ENCODE measurements at regions not wholly inside any gene's neighbourhood (a gene's known extent, or its start where the extent isn't known, plus 50 kb on each side); places are given as distances from the start of the nearest gene placed in this dataset.

DNA sequence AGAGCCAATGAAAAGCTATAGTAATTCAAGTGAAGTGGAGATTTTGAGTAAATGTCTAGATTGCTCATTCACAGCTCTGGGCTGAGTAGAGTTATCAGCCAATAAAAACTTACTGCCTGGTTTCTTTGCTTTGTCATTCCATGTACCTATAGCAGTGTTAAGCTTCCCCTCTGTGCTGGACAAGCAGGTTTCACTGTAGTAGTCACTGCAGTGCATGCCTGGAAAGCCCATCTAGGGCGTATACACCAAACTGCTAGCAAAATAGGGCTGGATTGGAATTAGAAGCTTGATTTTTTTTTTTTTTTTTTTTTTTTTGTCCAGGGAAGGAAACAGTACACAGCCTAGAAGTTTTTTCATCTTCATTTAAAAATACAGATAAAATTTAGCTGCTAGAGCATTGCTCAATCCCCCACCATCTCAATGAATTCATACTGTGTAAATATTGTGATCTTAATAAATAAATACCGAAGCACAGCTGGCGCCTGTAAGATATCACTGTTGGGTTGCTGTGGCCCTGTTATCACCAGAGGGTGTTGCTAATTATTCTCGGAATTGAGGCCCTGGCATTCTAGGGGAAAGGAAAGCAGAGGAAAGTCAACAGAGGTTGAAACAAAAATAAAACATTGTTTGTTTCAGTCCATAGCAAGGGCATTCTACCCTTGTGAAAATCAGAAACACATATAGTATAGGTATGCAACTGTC is 968.5 kb upstream of the GJE1 start:
- peak; percentile 50 for DNase-seq (ENCODE audit: low read depth)

GRCh38 chr6:141163107-141163506 is 969.6 kb upstream of the GJE1 start:
- no peak for DNase-seq (ENCODE audit: low read depth)

DNA sequence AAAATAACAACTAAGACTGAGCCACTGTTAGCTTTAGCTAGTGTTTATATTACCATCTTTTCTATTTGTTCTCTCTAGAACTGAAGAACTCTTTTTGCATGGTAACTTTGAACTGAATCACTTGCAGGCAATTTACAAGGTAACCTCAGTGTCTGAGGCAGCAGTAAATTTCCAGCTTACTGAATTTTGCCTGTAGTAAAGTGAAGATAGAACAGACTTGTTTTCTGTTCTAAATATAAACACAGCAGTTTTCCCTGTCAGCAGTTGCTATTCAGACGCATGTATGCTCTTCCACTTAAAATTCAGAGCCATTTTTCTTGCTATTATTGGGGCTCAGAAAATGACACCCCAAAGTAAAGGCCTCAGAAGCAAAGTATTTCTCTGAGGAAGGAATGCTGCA is 974.0 kb upstream of the GJE1 start:
- no peak for DNase-seq (ENCODE audit: low read depth)

DNA sequence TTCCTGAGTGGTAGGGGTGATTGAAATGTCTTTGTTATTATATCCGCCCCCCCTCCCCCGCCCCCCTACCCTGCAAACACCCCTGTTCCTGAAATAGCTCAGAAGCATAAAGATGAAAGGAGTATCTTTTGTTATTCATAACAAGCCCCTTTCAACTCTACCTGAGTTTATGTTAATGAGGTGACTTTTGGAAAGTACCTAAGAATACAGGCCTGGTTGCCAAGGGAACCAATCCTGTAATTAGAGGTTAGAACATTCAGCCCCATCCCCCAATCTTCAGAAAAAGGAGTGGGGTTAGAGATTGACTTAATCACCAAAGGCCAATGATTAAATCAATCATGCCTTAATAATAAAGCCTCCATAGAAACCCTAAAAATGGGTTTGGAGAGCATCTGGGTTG is 979.2 kb upstream of the GJE1 start:
- DNase-seq (ENCODE audit: low read depth): no peak

DNA sequence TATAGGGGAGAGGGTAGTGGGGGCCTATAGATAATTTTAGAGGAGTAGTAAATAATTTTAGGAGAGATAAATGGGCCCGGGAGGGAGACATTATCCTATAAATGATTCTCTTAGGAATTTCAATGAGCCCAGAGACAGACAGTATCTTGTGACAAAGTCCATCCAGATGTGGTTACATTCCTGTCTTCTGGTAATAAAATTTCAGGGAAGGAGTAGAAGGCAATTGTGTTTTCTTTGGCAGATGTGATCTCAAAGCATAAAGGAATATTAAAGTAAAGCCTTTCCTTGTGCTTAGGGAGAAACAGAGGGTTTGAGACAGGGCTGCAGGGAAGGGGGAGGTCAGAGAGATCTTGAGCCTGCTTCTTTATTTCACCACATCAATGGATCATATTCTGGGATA is 979.8 kb upstream of the GJE1 start:
- DNase-seq (ENCODE audit: low read depth): peak; percentile 25

- no peak for DNase-seq (ENCODE audit: low read depth)
These were observed 980.9 kb upstream of the GJE1 start for GRCh38 chr6:141151710-141152417.

- no peak for DNase-seq (ENCODE audit: low read depth)
These were observed 990.9 kb upstream of the GJE1 start for GRCh38 chr6:141141870-141142269.

- DNase-seq (ENCODE audit: low read depth): no peak
These were observed 991.8 kb upstream of the GJE1 start for GRCh38 chr6:141140905-141141304.

- DNase-seq (ENCODE audit: low read depth): no peak
These were observed 993.3 kb upstream of the GJE1 start for GRCh38 chr6:141139461-141139860.

DNA sequence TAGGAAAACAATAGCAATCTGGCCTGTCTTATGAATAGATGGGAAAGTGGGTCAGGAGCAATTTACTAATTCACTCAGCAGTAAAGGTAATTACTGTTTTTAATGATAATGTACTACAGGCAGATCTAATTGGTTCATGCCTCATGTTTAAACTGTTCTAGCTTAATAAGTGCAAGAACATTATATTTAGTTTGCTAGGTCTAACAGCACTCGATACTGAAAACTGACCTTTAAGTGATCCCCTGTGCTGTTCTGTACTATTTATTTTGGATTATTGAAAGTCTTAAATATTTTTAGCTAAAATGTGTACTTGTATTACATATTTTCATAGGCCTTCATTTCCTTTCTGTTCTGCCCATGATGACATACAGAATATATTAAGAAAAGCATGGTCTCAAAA is 998.0 kb upstream of the GJE1 start:
- DNase-seq (ENCODE audit: low read depth): no peak

GRCh38 chr6:141133836-141134235 is 998.9 kb upstream of the GJE1 start:
- no peak for DNase-seq (ENCODE audit: low read depth)

GRCh38 chr6:141133346-141133745 is 999.4 kb upstream of the GJE1 start:
- DNase-seq (ENCODE audit: low read depth): no peak

DNA sequence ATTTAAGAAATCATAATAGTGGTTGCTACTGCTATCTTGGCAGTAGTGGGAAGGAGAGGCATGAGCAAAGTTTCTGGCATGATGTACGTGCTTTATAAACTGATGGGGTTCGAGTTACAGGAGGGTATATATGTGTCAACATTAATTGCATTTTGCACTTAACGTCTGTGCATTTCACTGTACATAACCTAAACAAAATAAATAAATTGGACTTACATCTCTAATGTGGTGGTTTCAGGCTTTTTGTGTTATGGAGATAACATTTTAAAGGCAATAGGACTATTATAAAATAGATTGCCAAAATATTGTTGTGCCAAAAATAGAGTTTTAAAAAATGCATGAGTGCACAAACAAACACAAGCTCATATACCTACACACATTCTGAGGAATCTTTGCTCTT is 1001.1 kb upstream of the GJE1 start:
- no peak for DNase-seq (ENCODE audit: low read depth)

DNA sequence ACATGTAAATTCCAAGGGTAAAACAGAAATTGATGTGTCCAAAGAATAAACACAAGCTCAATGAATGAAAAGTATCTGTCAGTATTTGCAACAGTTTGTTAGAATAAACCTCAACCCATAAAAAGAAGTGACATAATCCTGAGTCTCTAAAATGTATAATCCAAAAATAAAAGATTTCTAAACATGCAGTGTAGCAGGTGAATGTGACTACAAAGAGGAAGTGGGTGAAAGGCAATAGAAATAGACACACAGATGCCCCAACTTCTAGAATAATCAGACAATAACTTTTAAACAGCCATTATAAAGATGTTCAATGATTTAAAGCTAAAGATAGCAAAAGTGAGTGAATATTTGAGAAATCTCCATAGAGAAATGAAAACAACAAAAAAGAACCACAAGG is 1009.2 kb upstream of the GJE1 start:
- DNase-seq (ENCODE audit: low read depth): no peak

- no peak for DNase-seq (ENCODE audit: low read depth)
These were observed 1009.7 kb upstream of the GJE1 start for GRCh38 chr6:141123049-141123448.

DNA sequence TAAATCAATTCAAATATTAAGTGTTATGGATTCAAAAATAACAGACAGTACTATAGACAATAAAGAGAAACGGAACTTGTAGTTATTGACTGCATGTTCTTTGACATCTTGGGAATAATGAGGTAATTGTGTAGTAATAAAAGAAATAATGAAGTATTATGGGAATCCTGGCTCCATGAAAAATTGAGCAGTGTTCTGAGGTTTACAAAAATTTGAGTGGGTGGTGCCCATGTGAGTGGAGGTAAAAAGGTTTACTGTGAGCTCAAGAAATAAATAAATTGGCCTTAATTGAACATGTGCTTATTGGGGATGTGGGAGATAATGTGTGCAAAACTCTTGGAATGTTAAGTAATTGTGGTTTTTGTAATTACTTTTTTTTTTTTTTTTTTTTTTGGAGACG is 1013.7 kb upstream of the GJE1 start:
- no peak for DNase-seq (ENCODE audit: low read depth)

DNA sequence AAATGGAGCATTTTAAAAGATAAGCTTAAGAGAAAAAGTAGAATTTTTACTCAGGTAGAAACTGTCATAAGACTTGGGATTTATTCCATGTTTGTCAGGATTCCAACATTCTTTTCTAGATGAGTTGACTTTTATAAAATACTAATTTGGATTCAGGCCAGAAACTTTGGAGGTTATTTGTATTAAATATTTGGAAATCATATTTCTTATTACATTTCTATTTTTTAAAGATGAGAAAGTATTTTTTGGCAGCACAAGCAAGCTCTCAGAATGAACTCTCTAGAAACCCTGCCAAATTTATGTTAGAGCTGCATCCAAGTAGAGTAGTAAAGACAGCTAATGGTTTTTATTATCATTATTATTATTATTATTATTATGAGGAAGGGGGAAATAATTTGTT is 1014.9 kb upstream of the GJE1 start:
- DNase-seq (ENCODE audit: low read depth): peak; percentile 6

DNA sequence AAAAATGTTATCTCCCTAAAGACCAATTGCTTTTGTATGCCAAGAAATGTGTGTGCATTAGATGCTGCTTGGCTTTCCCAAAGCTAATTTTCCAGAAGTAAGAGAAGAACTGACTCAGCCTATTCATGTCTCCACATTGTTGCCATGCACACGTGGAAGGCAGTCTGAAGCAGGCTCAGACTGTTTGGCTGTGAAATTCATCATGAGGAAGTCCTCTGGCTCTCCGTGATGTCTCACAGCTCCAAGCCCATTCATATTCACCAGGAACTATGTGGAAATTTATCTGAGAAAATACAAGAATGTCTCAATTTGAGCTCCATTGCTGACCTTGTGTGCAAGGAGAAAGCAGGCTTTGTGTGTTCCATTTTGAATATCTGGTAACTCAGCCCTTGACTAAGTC is 1022.2 kb upstream of the GJE1 start:
- peak; percentile 25 for DNase-seq (ENCODE audit: low read depth)

GRCh38 chr6:141107591-141108160 is 1025.0 kb upstream of the GJE1 start:
- DNase-seq (ENCODE audit: low read depth): no peak

GRCh38 chr6:141105481-141105880 is 1027.2 kb upstream of the GJE1 start:
- DNase-seq (ENCODE audit: low read depth): peak; percentile 90

DNA sequence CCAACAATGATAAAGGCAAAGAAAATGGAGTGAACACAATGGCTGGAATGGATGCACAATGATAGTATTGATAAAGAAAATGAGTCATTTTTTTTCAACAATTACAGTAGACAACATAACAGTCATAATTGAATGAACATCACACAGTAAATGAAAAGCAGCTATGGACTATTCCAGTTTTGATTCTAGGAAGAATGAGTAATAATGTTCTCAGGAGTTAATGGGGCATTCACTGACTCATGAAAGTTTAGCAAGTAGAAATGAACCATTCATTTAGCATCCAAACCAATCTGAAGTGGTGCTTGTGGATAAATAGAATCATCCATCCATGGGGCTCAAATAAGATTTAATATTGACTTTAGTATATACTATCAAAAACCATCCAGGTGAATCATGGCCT is 1029.5 kb upstream of the GJE1 start:
- DNase-seq (ENCODE audit: low read depth): peak; percentile 53

DNA sequence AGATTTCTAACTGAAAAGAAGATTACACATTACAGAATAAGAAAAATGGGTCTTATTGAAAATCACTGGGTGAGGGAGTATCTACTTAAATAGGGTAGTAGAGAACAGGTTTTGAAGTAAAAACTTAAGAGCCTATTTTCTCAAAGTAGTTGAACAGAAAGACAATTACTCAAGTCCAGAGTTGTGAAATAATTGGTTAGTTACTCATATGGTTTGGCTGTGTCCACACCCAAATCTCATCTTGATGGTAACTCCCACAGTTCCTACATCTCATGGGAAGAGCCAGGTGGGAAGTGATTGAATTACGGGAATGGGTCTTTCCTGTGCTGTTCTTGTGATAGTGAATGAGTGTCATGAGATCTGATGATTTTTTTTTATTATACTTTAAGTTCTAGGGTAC is 1035.3 kb upstream of the GJE1 start:
- DNase-seq (ENCODE audit: low read depth): peak; percentile 15

- DNase-seq (ENCODE audit: low read depth): no peak
These were observed 1037.4 kb upstream of the GJE1 start for GRCh38 chr6:141095308-141095707.

DNA sequence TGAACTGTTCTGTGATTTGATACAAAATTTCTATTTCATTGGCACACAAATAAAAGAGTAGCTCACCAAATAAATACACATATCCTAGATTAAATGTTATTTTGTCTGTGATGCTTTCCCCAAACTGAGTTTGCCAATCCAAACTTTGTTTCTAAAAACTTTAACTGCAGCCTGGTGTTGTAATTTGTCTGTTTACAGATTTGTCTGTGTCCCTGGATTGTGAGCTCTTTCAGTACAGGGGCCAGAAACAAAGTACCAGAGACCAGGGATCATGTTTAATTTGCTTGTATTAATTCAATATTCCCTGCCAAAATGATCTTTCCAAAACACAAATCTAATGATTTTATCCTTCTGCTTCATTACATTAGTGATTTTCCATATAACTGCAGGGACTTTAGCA is 1044.6 kb upstream of the GJE1 start:
- no peak for DNase-seq (ENCODE audit: low read depth)

Data from fibroblast of gingiva (primary cell).